GM18505 (cell line): ENCODE measurements at regions not wholly inside any gene's neighbourhood (a gene's known extent, or its start where the extent isn't known, plus 50 kb on each side); places are given as distances from the start of the nearest gene placed in this dataset.

Experiments used
- ATAC-seq: cut with Tn5 transposase; IDR thresholded peaks from one replicate; pipeline ENCODE4 v1.9.1; 2021; ENCODE audit not compliant: unreplicated experiment
- POLR2A ChIP-seq: IDR thresholded peaks from 4 replicates; pipeline ENCODE4 v1.6.1; 2011; ENCODE audit warnings: borderline replicate concordance; ENCODE audit not compliant: insufficient read depth, insufficient read length; ENCODE audit errors: extremely low read depth

GRCh38 chr4:168019019-168019651 lies 73.2 kb upstream of the ANXA10 start:
- TF ChIP-seq POLR2A = no peak
- no peak for ATAC-seq

GRCh38 chr4:168019921-168020320 lies 72.4 kb upstream of the ANXA10 start:
- ATAC-seq = no peak
- no peak for TF ChIP-seq POLR2A

- TF ChIP-seq POLR2A = no peak
- ATAC-seq = no peak
Observed at GRCh38 chr4:168021666-168022065, 70.7 kb upstream of the ANXA10 start.

DNA sequence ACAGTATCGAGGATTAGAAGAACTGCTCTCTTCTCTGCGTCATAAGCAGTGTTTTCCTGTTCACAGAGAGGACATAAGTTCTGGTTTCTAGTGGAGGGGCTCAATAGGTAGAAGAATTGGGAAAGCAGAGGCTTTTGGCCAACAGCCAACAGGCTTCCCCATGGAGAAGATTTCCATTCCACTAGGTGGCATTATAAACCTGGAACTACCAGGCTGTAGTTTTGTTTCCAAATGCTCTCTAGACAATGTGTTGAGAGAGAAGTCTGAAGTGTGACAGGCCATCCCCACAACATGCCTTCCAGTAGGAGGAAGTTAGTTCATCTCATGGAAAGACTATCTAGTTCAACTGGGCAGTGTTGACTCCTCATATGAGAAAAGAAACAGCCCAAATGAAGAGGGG lies 63.8 kb upstream of the ANXA10 start:
- no peak for TF ChIP-seq POLR2A
- no peak for ATAC-seq

- TF ChIP-seq POLR2A = no peak
- no peak for ATAC-seq
Observed at GRCh38 chr4:168028970-168029597, 63.3 kb upstream of the ANXA10 start.

- TF ChIP-seq POLR2A = no peak
- ATAC-seq = no peak
Observed at GRCh38 chr4:168037676-168038075, 54.7 kb upstream of the ANXA10 start.

DNA sequence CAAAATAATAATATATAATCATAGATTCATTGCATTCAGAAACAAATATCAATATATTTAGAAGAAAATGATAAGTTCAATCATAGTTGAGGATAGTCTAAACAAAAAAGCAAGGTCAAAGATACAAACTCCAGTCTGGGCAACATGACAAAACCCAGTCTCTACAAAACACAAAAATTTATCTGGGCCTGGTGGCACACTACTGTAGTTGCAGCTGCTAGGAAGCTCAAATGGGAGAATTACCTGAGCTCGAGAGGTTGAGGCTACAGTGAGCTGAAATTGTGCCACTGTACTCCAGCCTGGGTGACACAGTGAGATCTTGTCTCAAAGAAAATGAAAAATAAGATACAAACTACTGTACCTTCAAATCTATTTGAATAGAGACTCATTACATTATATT lies 52.7 kb upstream of the ANXA10 start:
- no peak for ATAC-seq

More for the DNA sequence above, 52.7 kb upstream of the ANXA10 start:
- no peak for TF ChIP-seq POLR2A
